K562 (cell line): ENCODE measurements at regions not wholly inside any gene's neighbourhood (a gene's known extent, or its start where the extent isn't known, plus 50 kb on each side); places are given as distances from the start of the nearest gene placed in this dataset.

Experiments
- ATAC-seq: fragments of 200-7000 bp; cut with Tn5 transposase; 3 replicates; pipeline ENCODE4 v1.9.1; 2020; ENCODE audit warnings: moderate library complexity
- BruUV-seq: library from RNA; stranded (reverse); fragments of 400-500 nt; replicated peaks from 2 replicates; lab custom pipeline; 2021; lab: Mats Ljungman, UMichigan
- CTCF ChIA-PET: fragments of 300-600 bp; formaldehyde crosslinking; extraction: SDS; loops from one replicate; lab custom pipeline; 2021; ENCODE audit warnings: low intra/inter-chr PET ratio; lab: Yijun Ruan, JAX
- POLR2A ChIA-PET: fragments of 300-600, 350-650 bp; sonication (Branson Sonifier 250); formaldehyde crosslinking; extraction: SDS; loops from one replicate; lab custom pipeline; 2021; ENCODE audit warnings: antibody characterized with exemption, inconsistent platforms; lab: Yijun Ruan, JAX
- DNase-seq, 4 experiments: peaks; one replicate each; pipeline versions ENCODE4 v3.0.0 to v3.0.0-alpha.2; 2011 to 2018; ENCODE audit warnings: low spot score in 3 of 4, mixed read lengths in 3 of 4; ENCODE audit errors: extremely low read depth in 1 of 4
- FAIRE-seq: peaks from 2 replicates; lab custom pipeline; 2011; peaks lifted over from hg19 to GRCh38; lab: Jason Lieb, UNC
- H2AFZ ChIP-seq: 2 replicates; pipeline ENCODE4 v1.6.0; 2011; ENCODE audit warnings: low read depth, low read length, control low read depth, inconsistent platforms
- H3K27ac ChIP-seq: fragments of 200-600 bp; 3 replicates; pipeline ENCODE4 v1.8.0; 2011; ENCODE audit warnings: low read depth, mild to moderate bottlenecking, control low read depth, inconsistent platforms, low read length, moderate library complexity, mixed read lengths; ENCODE audit errors: extremely low read depth
- H3K27me3 ChIP-seq, 2 experiments: fragments of 300-600 bp in 1 of 2; 2 replicates in 1 of 2; 3 replicates in 1 of 2; pipeline versions ENCODE4 v1.6.0 to v1.8.0; 2011; ENCODE audit warnings: inconsistent platforms in 2 of 2, low read length in 2 of 2, mild to moderate bottlenecking in 1 of 2, mixed read lengths in 1 of 2, moderate library complexity in 1 of 2; ENCODE audit not compliant: control insufficient read depth in 2 of 2, insufficient read depth in 2 of 2
- H3K36me3 ChIP-seq: fragments of 300-600 bp; 3 replicates; pipeline ENCODE4 v1.8.0; 2011; ENCODE audit warnings: mild to moderate bottlenecking, low read length, inconsistent platforms; ENCODE audit not compliant: control insufficient read depth, insufficient read depth
- H3K4me1 ChIP-seq, 2 experiments: fragments of 200-600 bp in 1 of 2; replicated peaks in 1 of 2; 2 replicates in 1 of 2; 3 replicates in 1 of 2; pipeline versions ENCODE4 v1.5.1 to v1.8.0; 2011; ENCODE audit warnings: inconsistent platforms in 2 of 2, low read length in 2 of 2, mild to moderate bottlenecking in 1 of 2, mixed read lengths in 1 of 2, moderate library complexity in 1 of 2; ENCODE audit not compliant: control insufficient read depth in 2 of 2, insufficient read depth in 2 of 2
- H3K4me2 ChIP-seq: 2 replicates; pipeline ENCODE4 v1.6.1; 2011; ENCODE audit warnings: low read length, control low read depth, inconsistent platforms, mixed read lengths; ENCODE audit not compliant: insufficient read depth
- H3K4me3 ChIP-seq: fragments of 200-600 bp; sonication (generic), shearing (Covaris generic); 2 replicates; pipeline ENCODE4 v1.5.1; 2016; ENCODE audit warnings: control low read depth, inconsistent platforms
- H3K79me2 ChIP-seq: fragments of 200-600 bp; 3 replicates; pipeline ENCODE4 v1.8.0; 2011; ENCODE audit warnings: low read length, inconsistent platforms; ENCODE audit not compliant: control insufficient read depth, insufficient read depth
- H3K9ac ChIP-seq, 2 experiments: 2 replicates each; pipeline versions ENCODE4 v1.6.0 to v1.6.1; 2011; ENCODE audit warnings: low read depth in 2 of 2, low read length in 2 of 2, control low read depth in 1 of 2, inconsistent platforms in 1 of 2, mild to moderate bottlenecking in 1 of 2, mixed read lengths in 1 of 2; ENCODE audit not compliant: insufficient read depth in 1 of 2
- H3K9me1 ChIP-seq: one replicate; pipeline ENCODE4 v1.6.0; 2011; ENCODE audit warnings: inconsistent platforms, mild to moderate bottlenecking, low read length, moderate library complexity; ENCODE audit not compliant: control insufficient read depth, insufficient read depth
- H3K9me3 ChIP-seq: replicated peaks from 2 replicates; pipeline ENCODE4 v1.5.1; 2011; ENCODE audit warnings: low read depth, low read length, inconsistent platforms; ENCODE audit not compliant: control insufficient read depth, insufficient read depth
- H4K20me1 ChIP-seq: replicated peaks from 2 replicates; pipeline ENCODE4 v1.6.1; 2011; ENCODE audit warnings: low read length, inconsistent platforms, mixed read lengths; ENCODE audit not compliant: control insufficient read depth, insufficient read depth
- BHLHE40 ChIP-seq: IDR thresholded peaks from 2 replicates; pipeline ENCODE4 v1.6.1; 2011; ENCODE audit warnings: low read length, improper control_type of control experiment
- STAT6 ChIP-seq: sonication (generic); formaldehyde crosslinking; IDR thresholded peaks from 2 replicates; pipeline ENCODE4 v1.8.1; 2023; ENCODE audit warnings: mild to moderate bottlenecking, missing genetic modification reagents
- WGBS: fragments of 100-300 bp; shearing (Covaris generic); methylation state at CpG from one replicate; pipeline ENCODE4 v1.1.6; 2016; ENCODE audit warnings: low coverage, mixed read lengths; ENCODE audit not compliant: insufficient coverage; ENCODE audit errors: missing lambda C conversion rate; 5-methylcytosine and 5-hydroxymethylcytosine counted together
- in situ Hi-C: fragments of 300-500 bp; cut with MboI; formaldehyde crosslinking; loops from 4 replicates; pipeline ENCODE4 v1.15.0; 2018; ENCODE audit warnings: inconsistent platforms, mixed read lengths
- intact Hi-C: fragments of 100-400 bp; cut with micrococcal nuclease; formaldehyde crosslinking; loops from 2 replicates; pipeline ENCODE4 v1.14.2; 2022

- no peak for TF ChIP-seq STAT6 (CRISPR knock-in tag)
Measured at GRCh38 chr9:7439355-7439995, 360.1 kb downstream of the DMAC1 start (continued).

GRCh38 chr9:7436754-7437153 lies 362.8 kb downstream of the DMAC1 start:
- no peak for TF ChIP-seq BHLHE40
- H3K79me2 ChIP-seq: no peaks in the 10 kb centered on the region
- no TSS peak for BruUV-seq
- no peak overlapping the region for H3K27ac ChIP-seq
- no peaks in the 10 kb centered on the region for H3K4me1 ChIP-seq
- H3K9ac ChIP-seq: no peak overlapping the region
- H3K4me2 ChIP-seq: no peak overlapping the region
- intact Hi-C loops: no loop called here
- ChIA-PET POLR2A (no interaction called here), CTCF (no interaction called here)
- H4K20me1 ChIP-seq: no peaks in the 10 kb centered on the region
- ATAC-seq (no peak), DNase-seq (no peak), FAIRE-seq (no peak)
- no peak overlapping the region for H3K4me3 ChIP-seq
- no peaks in the 10 kb centered on the region for H3K9me3 ChIP-seq
- H2AFZ ChIP-seq: no peak overlapping the region
- no peaks in the 10 kb centered on the region for H3K36me3 ChIP-seq
- no peaks in the 10 kb centered on the region for H3K27me3 ChIP-seq
- WGBS: 0% methylated on average over 2 of the region's 2 CpGs
- in situ Hi-C loops: no loop called here
- no peaks in the 10 kb centered on the region for H3K9me1 ChIP-seq
